SK-N-SH (cell line): ENCODE measurements at regions not wholly inside any gene's neighbourhood (a gene's known extent, or its start where the extent isn't known, plus 50 kb on each side); places are given as distances from the start of the nearest gene placed in this dataset.

Source experiments
- CTCF ChIA-PET: fragments of 300-600, 350-600 bp; formaldehyde crosslinking; extraction: SDS; loops from one replicate; lab custom pipeline; 2021; lab: Yijun Ruan, JAX
- POLR2A ChIA-PET: fragments of 350-600 bp; sonication (Branson Sonifier 250); formaldehyde crosslinking; extraction: SDS; loops from one replicate; lab custom pipeline; 2020; ENCODE audit warnings: antibody characterized with exemption, inconsistent platforms; lab: Yijun Ruan, JAX
- DNase-seq: peaks from one replicate; pipeline ENCODE4 v3.0.0; 2012
- H2AFZ ChIP-seq: fragments of 200-600 bp; sonication (generic); 2 replicates; pipeline ENCODE4 v1.8.1; 2016; ENCODE audit warnings: antibody characterized with exemption, mild to moderate bottlenecking, low read depth
- H3F3A ChIP-seq: fragments of 200-600 bp; sonication (generic); replicated peaks from 2 replicates; pipeline ENCODE3; 2016; ENCODE audit warnings: antibody characterized with exemption, mild to moderate bottlenecking; ENCODE audit not compliant: insufficient read depth
- H3K27ac ChIP-seq, 2 experiments: fragments of 200-500 bp in 1 of 2; fragments of 200-600 bp in 1 of 2; sonication (Bioruptor generic) in 1 of 2; sonication (generic), shearing (Covaris generic) in 1 of 2; 2 replicates each; pipeline versions ENCODE4 v1.5.1 to v1.6.1; 2014 to 2016; ENCODE audit warnings: low read depth in 2 of 2, inconsistent platforms in 1 of 2, low read length in 1 of 2, mild to moderate bottlenecking in 1 of 2, mixed read lengths in 1 of 2
- H3K27me3 ChIP-seq: fragments of 200-600 bp; sonication (generic), shearing (Covaris generic); 2 replicates; pipeline ENCODE4 v1.6.1; 2016; ENCODE audit warnings: mixed run types; ENCODE audit not compliant: insufficient read depth
- H3K36me3 ChIP-seq, 2 experiments: fragments of 200-500 bp in 1 of 2; fragments of 200-600 bp in 1 of 2; sonication (Bioruptor generic) in 1 of 2; sonication (generic) in 1 of 2; replicated peaks in 1 of 2; 2 replicates each; pipeline versions ENCODE3 to v1.5.1; 2014 to 2016; ENCODE audit warnings: low read length in 1 of 2, mild to moderate bottlenecking in 1 of 2; ENCODE audit not compliant: insufficient read depth in 2 of 2, control insufficient read depth in 1 of 2
- H3K4me1 ChIP-seq, 2 experiments: fragments of 200-500 bp in 1 of 2; fragments of 200-600 bp in 1 of 2; sonication (Bioruptor generic) in 1 of 2; sonication (generic), shearing (Covaris generic) in 1 of 2; 2 replicates each; pipeline versions ENCODE4 v1.5.1 to v1.6.1; 2014 to 2016; ENCODE audit warnings: low read depth in 1 of 2, low read length in 1 of 2, mixed run types in 1 of 2; ENCODE audit not compliant: insufficient read depth in 2 of 2, control insufficient read depth in 1 of 2
- H3K4me2 ChIP-seq: fragments of 200-600 bp; sonication (generic), shearing (Covaris generic); 2 replicates; pipeline ENCODE4 v1.6.1; 2017; ENCODE audit warnings: mixed run types
- H3K4me3 ChIP-seq, 2 experiments: fragments of 200-500 bp in 1 of 2; fragments of 200-600 bp in 1 of 2; sonication (Bioruptor generic) in 1 of 2; sonication (generic), shearing (Covaris generic) in 1 of 2; 2 replicates each; pipeline versions ENCODE4 v1.5.1 to v1.8.1; 2014 to 2016; ENCODE audit warnings: low read depth in 2 of 2, inconsistent platforms in 1 of 2, low read length in 1 of 2, mild to moderate bottlenecking in 1 of 2, mixed read lengths in 1 of 2, moderate library complexity in 1 of 2
- H3K79me2 ChIP-seq: fragments of 200-600 bp; sonication (generic); 2 replicates; pipeline ENCODE4 v1.8.1; 2017; ENCODE audit warnings: mild to moderate bottlenecking; ENCODE audit not compliant: insufficient read depth
- H3K9ac ChIP-seq: fragments of 200-600 bp; sonication (generic); 2 replicates; pipeline ENCODE4 v1.6.1; 2017; ENCODE audit warnings: mixed run types
- H3K9me2 ChIP-seq: fragments of 200-600 bp; sonication (generic); 2 replicates; pipeline ENCODE4 v1.6.1; 2017; ENCODE audit warnings: mixed run types
- H3K9me3 ChIP-seq: fragments of 200-600 bp; sonication (generic); 2 replicates; pipeline ENCODE4 v1.6.1; 2017; ENCODE audit warnings: mixed run types, mild to moderate bottlenecking, moderate library complexity
- H4K20me1 ChIP-seq: fragments of 200-600 bp; sonication (generic); 2 replicates; pipeline ENCODE4 v1.6.1; 2017; ENCODE audit warnings: mild to moderate bottlenecking, mixed run types; ENCODE audit not compliant: insufficient read depth
- CHD2 ChIP-seq: fragments of 150-350 bp; IDR thresholded peaks from 2 replicates; pipeline ENCODE4 v1.6.1; 2018; ENCODE audit warnings: low read length; ENCODE audit not compliant: partially characterized antibody
- GABPA ChIP-seq: IDR thresholded peaks from 2 replicates; pipeline ENCODE4 v1.4.0; 2012; ENCODE audit warnings: low read depth, mild to moderate bottlenecking
- GATA2 ChIP-seq: sonication (generic); formaldehyde crosslinking; IDR thresholded peaks from 2 replicates; pipeline ENCODE4 v1.5.0; 2020; ENCODE audit warnings: mild to moderate bottlenecking, missing genetic modification reagents
- JUND ChIP-seq: IDR thresholded peaks from 2 replicates; pipeline ENCODE4 v1.4.0; 2012
- MXI1 ChIP-seq: IDR thresholded peaks from 2 replicates; pipeline ENCODE4 v1.6.1; 2012; ENCODE audit warnings: mild to moderate bottlenecking, low read depth, low read length, improper control_type of control experiment
- NRF1 ChIP-seq: IDR thresholded peaks from 2 replicates; pipeline ENCODE4 v1.6.1; 2012; ENCODE audit warnings: low read depth, mild to moderate bottlenecking, low read length
- RAD21 ChIP-seq: IDR thresholded peaks from 2 replicates; pipeline ENCODE4 v1.6.1; 2012; ENCODE audit warnings: mild to moderate bottlenecking, low read length
- RCOR1 ChIP-seq: fragments of 150-350 bp; IDR thresholded peaks from 2 replicates; pipeline ENCODE4 v1.6.1; 2017; ENCODE audit warnings: antibody characterized with exemption, low read length
- RFX5 ChIP-seq: IDR thresholded peaks from 2 replicates; pipeline ENCODE4 v1.6.1; 2012; ENCODE audit warnings: mild to moderate bottlenecking, improper control_type of control experiment, low read length
- RXRA ChIP-seq: IDR thresholded peaks from 2 replicates; pipeline ENCODE4 v1.4.0; 2012; ENCODE audit warnings: low read depth, mild to moderate bottlenecking, borderline replicate concordance
- SIN3A ChIP-seq: IDR thresholded peaks from 2 replicates; pipeline ENCODE4 v1.6.1; 2012; ENCODE audit warnings: low read depth, mild to moderate bottlenecking, low read length, moderate library complexity, borderline replicate concordance
- SMC3 ChIP-seq: IDR thresholded peaks from 2 replicates; pipeline ENCODE4 v1.6.1; 2012; ENCODE audit warnings: low read depth, low read length, improper control_type of control experiment
- TAF1 ChIP-seq: IDR thresholded peaks from 2 replicates; pipeline ENCODE4 v1.6.1; 2012; ENCODE audit warnings: low read depth, mild to moderate bottlenecking, low read length, moderate library complexity, borderline replicate concordance
- TCF12 ChIP-seq: IDR thresholded peaks from 2 replicates; pipeline ENCODE4 v1.4.0; 2012
- TEAD4 ChIP-seq: IDR thresholded peaks from 2 replicates; pipeline ENCODE4 v1.4.0; 2012; ENCODE audit warnings: mild to moderate bottlenecking, borderline replicate concordance; ENCODE audit not compliant: insufficient read depth
- USF1 ChIP-seq: IDR thresholded peaks from 2 replicates; pipeline ENCODE4 v1.4.0; 2012; ENCODE audit warnings: low read depth, borderline replicate concordance
- YY1 ChIP-seq: IDR thresholded peaks from 2 replicates; pipeline ENCODE4 v1.4.0; 2012; ENCODE audit warnings: low read depth, mild to moderate bottlenecking
- WGBS: methylation state at CpG from one replicate; pipeline ENCODE4 v1.1.6; 2017; ENCODE audit warnings: low lambda C conversion rate; 5-methylcytosine and 5-hydroxymethylcytosine counted together
- TF ChIP-seq, protein P1 (sequence below): fragments of 200-600 bp; sonication (generic); IDR thresholded peaks from 2 replicates; pipeline ENCODE4 v1.6.1; 2017; ENCODE audit warnings: antibody characterized with exemption, mild to moderate bottlenecking, moderate library complexity
- TF ChIP-seq, protein P2 (sequence below): IDR thresholded peaks from 2 replicates; pipeline ENCODE4 v1.6.1; 2012; ENCODE audit warnings: mild to moderate bottlenecking, low read depth, low read length, moderate library complexity

- H3K4me2 ChIP-seq: no peak overlapping the region
- H4K20me1 ChIP-seq: no peaks in the 10 kb centered on the region
- no peaks in the 10 kb centered on the region for H3F3A ChIP-seq
- no peak overlapping the region for H3K4me3 ChIP-seq
- TF ChIP-seq, protein P1, sequence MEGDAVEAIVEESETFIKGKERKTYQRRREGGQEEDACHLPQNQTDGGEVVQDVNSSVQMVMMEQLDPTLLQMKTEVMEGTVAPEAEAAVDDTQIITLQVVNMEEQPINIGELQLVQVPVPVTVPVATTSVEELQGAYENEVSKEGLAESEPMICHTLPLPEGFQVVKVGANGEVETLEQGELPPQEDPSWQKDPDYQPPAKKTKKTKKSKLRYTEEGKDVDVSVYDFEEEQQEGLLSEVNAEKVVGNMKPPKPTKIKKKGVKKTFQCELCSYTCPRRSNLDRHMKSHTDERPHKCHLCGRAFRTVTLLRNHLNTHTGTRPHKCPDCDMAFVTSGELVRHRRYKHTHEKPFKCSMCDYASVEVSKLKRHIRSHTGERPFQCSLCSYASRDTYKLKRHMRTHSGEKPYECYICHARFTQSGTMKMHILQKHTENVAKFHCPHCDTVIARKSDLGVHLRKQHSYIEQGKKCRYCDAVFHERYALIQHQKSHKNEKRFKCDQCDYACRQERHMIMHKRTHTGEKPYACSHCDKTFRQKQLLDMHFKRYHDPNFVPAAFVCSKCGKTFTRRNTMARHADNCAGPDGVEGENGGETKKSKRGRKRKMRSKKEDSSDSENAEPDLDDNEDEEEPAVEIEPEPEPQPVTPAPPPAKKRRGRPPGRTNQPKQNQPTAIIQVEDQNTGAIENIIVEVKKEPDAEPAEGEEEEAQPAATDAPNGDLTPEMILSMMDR: no peak
- TF ChIP-seq NRF1: no peak
- TF ChIP-seq JUND: no peak
- no peak for TF ChIP-seq TCF12
- no peak for TF ChIP-seq GATA2
- TF ChIP-seq TEAD4: no peak
- no peak for TF ChIP-seq MXI1
- TF ChIP-seq SIN3A: no peak
- no peak for TF ChIP-seq TAF1
- TF ChIP-seq CHD2: no peak
- no peak for TF ChIP-seq RFX5
- TF ChIP-seq RAD21: no peak
- no peak for TF ChIP-seq GABPA
- TF ChIP-seq RCOR1: no peak
- TF ChIP-seq SMC3: no peak
- no peak for TF ChIP-seq YY1
- no peaks in the 10 kb centered on the region for H3K9me3 ChIP-seq
- H3K4me1 ChIP-seq: peaks cover 0 to 12% of the 10 kb centered on the region in 2 experiments; a peak in 1 of 4 replicates
- no peaks in the 10 kb centered on the region for H3K9me2 ChIP-seq
- POLR2A ChIA-PET: no interaction called here
- no peaks in the 10 kb centered on the region for H3K27me3 ChIP-seq
- no peaks in the 10 kb centered on the region for H3K36me3 ChIP-seq
- 74% methylated on average over 2 of the region's 2 CpGs for WGBS
- DNase-seq: no peak
- CTCF ChIA-PET: no interaction called here
- no peak overlapping the region for H2AFZ ChIP-seq
- H3K79me2 ChIP-seq: no peaks in the 10 kb centered on the region
- H3K9ac ChIP-seq: no peak overlapping the region
- H3K27ac ChIP-seq: no peak overlapping the region
These were observed 188.4 kb upstream of the PWP1 start for GRCh38 chr12:107497231-107497630.

GRCh38 chr12:107500307-107500706, 185.3 kb upstream of the PWP1 start:
- no peaks in the 10 kb centered on the region for H3K36me3 ChIP-seq
- no peak overlapping the region for H3K9ac ChIP-seq
- H3K79me2 ChIP-seq: no peaks in the 10 kb centered on the region
- DNase-seq: no peak
- no peak overlapping the region for H3K4me3 ChIP-seq
- no peaks in the 10 kb centered on the region for H4K20me1 ChIP-seq
- H3K9me2 ChIP-seq: no peaks in the 10 kb centered on the region
- H3K9me3 ChIP-seq: no peaks in the 10 kb centered on the region
- WGBS: 56% methylated on average over 6 of the region's 6 CpGs
- no peak overlapping the region for H3K27ac ChIP-seq
- no peak overlapping the region for H2AFZ ChIP-seq
- CTCF ChIA-PET: interaction anchor here (0.8 kb wide), 1 partner anchor 44 kb away, joined by 3 read pairs; no protein-coding TSS in a partner anchor
- no peak for TF ChIP-seq TEAD4
- TF ChIP-seq CHD2: no peak
- TF ChIP-seq SMC3: no peak
- no peak for TF ChIP-seq RAD21
- TF ChIP-seq, protein P2, sequence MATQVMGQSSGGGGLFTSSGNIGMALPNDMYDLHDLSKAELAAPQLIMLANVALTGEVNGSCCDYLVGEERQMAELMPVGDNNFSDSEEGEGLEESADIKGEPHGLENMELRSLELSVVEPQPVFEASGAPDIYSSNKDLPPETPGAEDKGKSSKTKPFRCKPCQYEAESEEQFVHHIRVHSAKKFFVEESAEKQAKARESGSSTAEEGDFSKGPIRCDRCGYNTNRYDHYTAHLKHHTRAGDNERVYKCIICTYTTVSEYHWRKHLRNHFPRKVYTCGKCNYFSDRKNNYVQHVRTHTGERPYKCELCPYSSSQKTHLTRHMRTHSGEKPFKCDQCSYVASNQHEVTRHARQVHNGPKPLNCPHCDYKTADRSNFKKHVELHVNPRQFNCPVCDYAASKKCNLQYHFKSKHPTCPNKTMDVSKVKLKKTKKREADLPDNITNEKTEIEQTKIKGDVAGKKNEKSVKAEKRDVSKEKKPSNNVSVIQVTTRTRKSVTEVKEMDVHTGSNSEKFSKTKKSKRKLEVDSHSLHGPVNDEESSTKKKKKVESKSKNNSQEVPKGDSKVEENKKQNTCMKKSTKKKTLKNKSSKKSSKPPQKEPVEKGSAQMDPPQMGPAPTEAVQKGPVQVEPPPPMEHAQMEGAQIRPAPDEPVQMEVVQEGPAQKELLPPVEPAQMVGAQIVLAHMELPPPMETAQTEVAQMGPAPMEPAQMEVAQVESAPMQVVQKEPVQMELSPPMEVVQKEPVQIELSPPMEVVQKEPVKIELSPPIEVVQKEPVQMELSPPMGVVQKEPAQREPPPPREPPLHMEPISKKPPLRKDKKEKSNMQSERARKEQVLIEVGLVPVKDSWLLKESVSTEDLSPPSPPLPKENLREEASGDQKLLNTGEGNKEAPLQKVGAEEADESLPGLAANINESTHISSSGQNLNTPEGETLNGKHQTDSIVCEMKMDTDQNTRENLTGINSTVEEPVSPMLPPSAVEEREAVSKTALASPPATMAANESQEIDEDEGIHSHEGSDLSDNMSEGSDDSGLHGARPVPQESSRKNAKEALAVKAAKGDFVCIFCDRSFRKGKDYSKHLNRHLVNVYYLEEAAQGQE: no peak
- TF ChIP-seq USF1: no peak
- TF ChIP-seq MXI1: no peak
- no peak for TF ChIP-seq RXRA
- TF ChIP-seq TAF1: no peak
- H3F3A ChIP-seq: no peaks in the 10 kb centered on the region
- no peak overlapping the region for H3K4me2 ChIP-seq
- H3K4me1 ChIP-seq: peaks cover 0 to 14% of the 10 kb centered on the region in 2 experiments; a peak in 1 of 4 replicates
- no peaks in the 10 kb centered on the region for H3K27me3 ChIP-seq
- POLR2A ChIA-PET: no interaction called here
